ENCODE measurements at regions not wholly inside any gene's neighbourhood (a gene's known extent, or its start where the extent isn't known, plus 50 kb on each side); places are given as distances from the start of the nearest gene placed in this dataset.
"Not testable (repeated sequence)": the region's sequence is repeated elsewhere in the genome, so short reads cannot be mapped to it uniquely, and the experiment has no call there.

- peak; percentile 46 for DNase-seq
These were observed 199.9 kb downstream of the FAM181B start for GRCh38 chr11:82533628-82534327.

DNA sequence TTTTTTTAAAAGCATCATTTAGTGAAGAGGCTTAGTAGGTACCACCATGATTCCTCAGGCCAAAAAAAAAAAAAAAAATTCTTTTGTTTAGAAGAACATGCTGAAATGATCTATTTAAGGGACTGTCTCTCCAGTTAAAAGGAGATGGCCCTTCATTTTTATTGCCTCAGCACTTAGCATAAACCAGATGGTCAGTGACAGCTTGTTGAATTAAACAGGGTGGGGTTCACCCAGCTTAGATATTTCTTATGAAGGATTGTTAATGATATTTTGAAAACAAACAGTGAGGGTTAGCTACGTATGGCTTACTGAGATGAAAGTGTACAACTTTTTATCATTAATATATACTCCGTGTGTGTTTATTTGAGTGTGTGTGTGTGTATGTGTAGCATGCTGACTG, 203.7 kb downstream of the FAM181B start:
- DNase-seq, result no peak

DNA sequence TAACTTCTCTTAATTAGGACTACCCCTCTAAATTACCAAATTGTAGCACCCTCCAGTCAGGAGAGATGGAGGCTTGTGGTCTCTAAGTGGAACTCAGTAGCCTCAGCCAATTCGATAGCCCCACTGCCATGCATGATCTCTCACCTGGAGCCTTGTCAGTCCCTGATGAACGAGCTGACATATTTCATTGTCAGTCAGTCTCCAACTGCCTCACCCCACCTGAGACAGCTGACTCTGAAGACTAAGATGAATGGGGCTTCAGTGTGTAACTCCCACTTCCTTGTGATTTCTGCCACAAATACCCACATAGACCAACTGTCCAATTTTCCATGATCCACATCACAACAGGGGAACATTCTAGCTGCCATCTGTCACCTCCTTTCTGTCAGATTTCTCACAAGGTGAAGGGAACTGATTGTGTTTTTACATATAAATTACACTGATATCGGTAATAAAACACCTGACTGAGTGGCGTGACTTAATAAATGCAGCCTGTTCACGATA, 206.5 kb downstream of the FAM181B start:
- no peak for DNase-seq

DNA sequence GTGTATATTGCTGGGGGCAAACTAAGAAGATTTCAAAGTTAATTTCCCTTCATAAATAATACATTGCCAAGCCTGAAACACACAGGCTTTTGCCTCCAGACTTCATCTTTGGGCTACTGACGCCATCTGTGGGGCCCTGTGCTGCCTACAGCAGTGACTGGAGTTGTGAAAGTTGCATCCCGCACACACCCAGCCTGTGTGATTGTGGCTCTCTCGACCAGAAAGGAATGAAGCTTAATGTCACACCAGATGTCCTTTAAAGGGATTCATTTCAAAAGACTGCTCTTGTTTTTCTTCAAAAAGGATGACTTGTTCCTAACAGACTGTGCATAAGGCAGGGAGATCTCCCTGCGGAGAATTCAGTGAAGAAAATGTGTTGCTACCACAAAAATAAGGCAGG, 210.5 kb downstream of the FAM181B start:
- DNase-seq, result no peak

DNA sequence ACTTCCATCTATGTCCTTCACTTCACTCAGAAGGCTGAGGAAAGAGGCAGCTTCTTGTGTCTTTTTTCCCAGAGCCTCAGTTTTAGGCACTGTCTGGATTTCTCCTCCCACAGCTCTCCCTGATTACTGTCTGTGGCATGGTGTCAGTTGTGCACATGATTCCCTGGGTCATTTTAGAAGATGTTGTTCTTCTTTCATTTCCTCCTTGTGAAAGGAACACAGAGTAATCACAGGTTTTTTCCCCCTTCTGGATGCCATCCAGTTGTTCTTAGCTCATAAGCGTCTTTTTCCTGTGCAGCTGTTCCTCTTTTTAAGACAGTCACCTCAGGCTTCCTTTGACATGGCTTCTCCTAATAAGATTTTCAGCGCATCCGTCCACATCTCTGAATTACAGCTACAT, 212.2 kb downstream of the FAM181B start:
- DNase-seq, result no peak

- no peak for DNase-seq
These were observed 226.4 kb downstream of the FAM181B start for GRCh38 chr11:82507288-82507687.

GRCh38 chr11:82505379-82505778, 228.3 kb downstream of the FAM181B start:
- DNase-seq, result no peak

DNA sequence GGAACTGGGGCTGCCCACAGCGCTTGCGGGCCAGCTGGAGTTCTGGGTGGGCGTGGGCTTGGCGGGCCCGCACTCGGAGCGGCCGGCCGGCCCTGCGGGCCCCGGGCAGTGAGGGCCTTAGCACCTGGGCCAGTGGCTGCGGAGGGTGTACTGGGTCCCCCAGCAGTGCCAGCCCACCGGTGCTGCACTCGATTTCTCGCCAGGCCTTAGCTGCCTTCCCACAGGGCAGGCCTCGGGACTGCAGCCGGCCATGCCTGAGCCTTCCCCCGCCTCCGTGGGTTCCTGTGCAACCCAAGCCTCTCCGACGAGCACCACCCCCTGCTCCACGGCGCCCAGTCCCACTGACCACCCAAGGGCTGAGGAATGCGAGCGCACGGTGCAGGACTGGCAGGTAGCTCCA, 232.5 kb downstream of the FAM181B start:
- DNase-seq, result not testable (repeated sequence)

GRCh38 chr11:82494988-82495432, 238.7 kb downstream of the FAM181B start:
- DNase-seq, result no peak

- DNase-seq, result no peak
These were observed 258.8 kb downstream of the FAM181B start for GRCh38 chr11:82474876-82475275.

DNA sequence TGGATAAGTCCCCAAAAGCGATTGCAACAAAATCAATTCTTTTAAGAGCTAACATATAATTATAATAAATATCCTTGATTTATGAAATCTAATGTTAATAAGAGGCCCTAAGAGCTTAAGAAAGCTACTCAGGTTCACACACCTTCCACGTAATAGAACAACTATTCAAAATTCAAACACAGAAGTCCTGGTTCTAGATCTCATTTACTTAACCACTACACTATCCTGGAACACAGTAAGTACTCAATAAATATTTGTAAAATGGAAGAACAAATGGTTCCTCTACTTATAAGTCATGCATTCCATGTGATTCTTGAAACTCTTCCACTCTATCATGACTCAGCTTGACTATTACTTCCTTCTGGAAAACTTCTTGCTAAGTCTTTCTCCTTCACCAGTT, 268.2 kb downstream of the FAM181B start:
- DNase-seq, result no peak

GRCh38 chr11:82462608-82463242, 270.9 kb downstream of the FAM181B start:
- DNase-seq, result no peak

- DNase-seq, result no peak
These were observed 274.9 kb downstream of the FAM181B start for GRCh38 chr11:82458761-82459160.

- DNase-seq, result no peak
These were observed 275.5 kb downstream of the FAM181B start for GRCh38 chr11:82458147-82458546.

GRCh38 chr11:82450996-82451395, 282.7 kb downstream of the FAM181B start:
- no peak for DNase-seq

- DNase-seq, result no peak
These were observed 327.1 kb downstream of the FAM181B start for GRCh38 chr11:82406611-82407010.

DNA sequence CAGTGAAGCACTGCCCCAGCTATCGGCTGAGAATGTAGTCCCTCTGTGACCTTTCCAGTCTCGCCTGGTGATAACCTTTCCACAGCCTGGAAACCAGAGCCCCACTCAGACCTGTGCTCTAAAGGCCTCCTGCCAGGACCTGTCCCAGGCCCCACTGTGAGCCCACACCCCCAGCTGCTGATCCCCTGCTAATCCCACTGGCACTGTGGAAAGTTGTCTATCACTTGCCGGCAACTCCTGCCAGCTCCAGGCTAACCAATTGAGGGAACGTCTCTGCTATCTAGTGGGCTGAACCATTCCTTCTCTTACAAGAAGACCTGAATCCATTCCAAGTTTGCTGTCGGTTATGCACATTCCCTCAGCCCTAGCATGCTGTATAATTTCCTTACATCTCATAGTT, 328.2 kb downstream of the FAM181B start:
- DNase-seq, result no peak

- no peak for DNase-seq
These were observed 328.7 kb downstream of the FAM181B start for GRCh38 chr11:82404981-82405380.

GRCh38 chr11:82403640-82404305, 329.9 kb downstream of the FAM181B start:
- no peak for DNase-seq

GRCh38 chr11:82398300-82398815, 335.3 kb downstream of the FAM181B start:
- no peak for DNase-seq

DNA sequence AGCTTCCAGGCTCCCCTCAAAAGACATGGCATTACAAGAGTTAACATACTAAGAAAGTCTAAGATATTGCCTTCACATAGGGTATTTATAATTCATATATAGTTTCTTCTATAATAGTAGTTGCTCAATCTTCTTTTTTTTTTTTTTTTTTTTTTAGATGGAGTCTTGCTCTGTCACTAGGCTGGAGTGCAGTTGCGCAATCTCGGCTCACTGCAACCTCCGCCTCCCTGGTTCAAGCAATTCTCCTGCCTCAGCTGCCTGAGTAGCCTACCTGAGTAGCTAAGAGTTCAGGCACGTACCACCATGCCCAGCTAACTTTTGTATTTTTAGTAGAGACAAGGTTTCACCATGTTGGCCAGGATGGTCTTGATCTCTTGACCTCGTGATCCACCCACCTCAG, 337.0 kb downstream of the FAM181B start:
- not testable (repeated sequence) for DNase-seq

GRCh38 chr11:82384308-82384707, 349.4 kb downstream of the FAM181B start:
- DNase-seq, result no peak

GRCh38 chr11:82373781-82374542, 359.7 kb downstream of the FAM181B start:
- no peak for DNase-seq

Data from NCI-H1048 (cell line).